NOMO-1 treated with DMSO at 0.1 percent for 48 hours (cell line): ENCODE measurements at regions not wholly inside any gene's neighbourhood (a gene's known extent, or its start where the extent isn't known, plus 50 kb on each side); places are given as distances from the start of the nearest gene placed in this dataset.
"Not testable (repeated sequence)": the region's sequence is repeated elsewhere in the genome, so short reads cannot be mapped to it uniquely, and the experiment has no call there.

Experiments used
- DNase-seq: peaks from one replicate; lab custom pipeline; 2025; ENCODE audit not compliant: unreplicated experiment; lab: John Stamatoyannopoulos, UW

- no peak for DNase-seq
Observed at GRCh38 chr3:69491975-69492374, 106.1 kb upstream of the FRMD4B start.

- no peak for DNase-seq
Observed at GRCh38 chr3:69490971-69491370, 105.1 kb upstream of the FRMD4B start.

GRCh38 chr3:69490235-69490634, 104.3 kb upstream of the FRMD4B start:
- DNase-seq, result no peak

- DNase-seq, result no peak
Observed at GRCh38 chr3:69488026-69488425, 102.1 kb upstream of the FRMD4B start.

- DNase-seq, result no peak
Observed at GRCh38 chr3:69485489-69485888, 99.6 kb upstream of the FRMD4B start.

GRCh38 chr3:69484507-69485393, 98.9 kb upstream of the FRMD4B start:
- DNase-seq, result no peak

GRCh38 chr3:69483449-69483848, 97.6 kb upstream of the FRMD4B start:
- DNase-seq, result no peak

- DNase-seq, result not testable (repeated sequence)
Observed at GRCh38 chr3:69480986-69481385, 95.1 kb upstream of the FRMD4B start.

GRCh38 chr3:69474186-69474585, 88.3 kb upstream of the FRMD4B start:
- no peak for DNase-seq

GRCh38 chr3:69472093-69472492, 86.2 kb upstream of the FRMD4B start:
- no peak for DNase-seq

GRCh38 chr3:69463531-69463930, 77.6 kb upstream of the FRMD4B start:
- DNase-seq, result no peak

- DNase-seq, result no peak
Observed at GRCh38 chr3:69462826-69463100, 76.9 kb upstream of the FRMD4B start.

- no peak for DNase-seq
Observed at GRCh38 chr3:69462022-69462825, 76.3 kb upstream of the FRMD4B start.

- no peak for DNase-seq
Observed at GRCh38 chr3:69460034-69460433, 74.1 kb upstream of the FRMD4B start.

- peak; percentile 69 for DNase-seq
Observed at GRCh38 chr3:69458803-69459365, 73.0 kb upstream of the FRMD4B start.

GRCh38 chr3:69456631-69457030, 70.7 kb upstream of the FRMD4B start:
- DNase-seq, result no peak

GRCh38 chr3:69454204-69454787, 68.4 kb upstream of the FRMD4B start:
- no peak for DNase-seq

GRCh38 chr3:69452295-69452694, 66.4 kb upstream of the FRMD4B start:
- no peak for DNase-seq

- DNase-seq, result no peak
Observed at GRCh38 chr3:69451594-69451993, 65.7 kb upstream of the FRMD4B start.

GRCh38 chr3:69448877-69449276, 63.0 kb upstream of the FRMD4B start:
- DNase-seq, result no peak

- DNase-seq, result no peak
Observed at GRCh38 chr3:69446402-69447072, 60.6 kb upstream of the FRMD4B start.
